Natural killer cell (primary cell): ENCODE measurements at regions not wholly inside any gene's neighbourhood (a gene's known extent, or its start where the extent isn't known, plus 50 kb on each side); places are given as distances from the start of the nearest gene placed in this dataset.
A peak's percentile ranks its signal among the peaks of the same experiment; 100 is the strongest.
"Not testable (repeated sequence)": the region's sequence is repeated elsewhere in the genome, so short reads cannot be mapped to it uniquely, and the experiment has no call there.

Experiments used
- ATAC-seq, 3 donors: fragments of 150-1000 bp in 2 of 3; fragments of 200-7000 bp in 1 of 3; cut with Tn5 transposase; 1 replicate in 1 of 3; 2 replicates in 2 of 3; pipeline ENCODE4 v1.10.0; 2021; ENCODE audit warnings: mild to moderate bottlenecking in 2 of 3, moderate library complexity in 2 of 3
- DNase-seq, 2 donors: peaks; one replicate each; pipeline versions ENCODE4 v3.0.0 to v3.0.0-alpha.2; 2013 to 2021; ENCODE audit warnings: mixed read lengths in 1 of 2
- H3K27ac ChIP-seq: one replicate; pipeline ENCODE4 v1.5.1; 2013; ENCODE audit warnings: mild to moderate bottlenecking, low read length
- H3K27me3 ChIP-seq: one replicate; pipeline ENCODE4 v1.6.1; 2013; ENCODE audit warnings: low read length; ENCODE audit not compliant: control insufficient read depth, insufficient read depth
- H3K36me3 ChIP-seq: one replicate; pipeline ENCODE4 v1.6.1; 2013; ENCODE audit warnings: low read length; ENCODE audit not compliant: control insufficient read depth, insufficient read depth
- H3K4me1 ChIP-seq: one replicate; pipeline ENCODE4 v1.6.1; 2013; ENCODE audit warnings: low read length; ENCODE audit not compliant: control insufficient read depth, insufficient read depth
- H3K4me3 ChIP-seq: one replicate; pipeline ENCODE4 v1.5.1; 2013; ENCODE audit warnings: low read length
- H3K9me3 ChIP-seq: one replicate; pipeline ENCODE4 v1.6.1; 2013; ENCODE audit warnings: low read length; ENCODE audit not compliant: control insufficient read depth, insufficient read depth
- H3K27ac Mint-ChIP-seq, 2 donors: one replicate each; pipeline ENCODE4 v1.8.0; 2022; ENCODE audit warnings: mild to moderate bottlenecking in 2 of 2, mixed read lengths in 2 of 2, moderate library complexity in 1 of 2
- H3K27me3 Mint-ChIP-seq, 2 donors: one replicate each; pipeline ENCODE4 v1.8.0; 2022; ENCODE audit warnings: low read depth in 2 of 2, mixed read lengths in 2 of 2
- H3K36me3 Mint-ChIP-seq: one replicate; pipeline ENCODE4 v1.8.0; 2022; ENCODE audit warnings: mixed read lengths
- H3K4me1 Mint-ChIP-seq, 2 donors: one replicate each; pipeline ENCODE4 v1.8.0; 2022; ENCODE audit warnings: mixed read lengths in 2 of 2
- H3K4me3 Mint-ChIP-seq: one replicate; pipeline ENCODE4 v1.8.0; 2022; ENCODE audit warnings: mild to moderate bottlenecking, moderate library complexity, mixed read lengths
- H3K9me3 Mint-ChIP-seq, 2 donors: one replicate each; pipeline ENCODE4 v1.8.0; 2022; ENCODE audit warnings: mixed read lengths in 2 of 2
- WGBS: methylation state at CpG from one replicate; pipeline ENCODE4 v1.1.7; 2013; ENCODE audit warnings: missing lambda C conversion rate; ENCODE audit not compliant: insufficient coverage; 5-methylcytosine and 5-hydroxymethylcytosine counted together
- intact Hi-C: fragments of 100-400 bp; cut with micrococcal nuclease; formaldehyde crosslinking; loops from one replicate; pipeline ENCODE4 v1.14.2; 2022

- H3K36me3 ChIP-seq, ATAC-seq, H3K4me3 ChIP-seq, H3K27me3 Mint-ChIP-seq, H3K9me3 ChIP-seq, H3K4me1 Mint-ChIP-seq, H3K36me3 Mint-ChIP-seq, H3K27me3 ChIP-seq, H3K27ac Mint-ChIP-seq, intact Hi-C loops, H3K4me3 Mint-ChIP-seq, H3K4me1 ChIP-seq, H3K27ac ChIP-seq, DNase-seq: not testable (repeated sequence)
- H3K9me3 Mint-ChIP-seq: peaks cover 12 to 15% of the 10 kb centered on the region in 2 donors
- WGBS: 100% methylated on average over 7 of the region's 29 CpGs
These were observed 1423.6 kb upstream of the PCDH10 start for GRCh38 chr4:131725521-131725920.

DNA sequence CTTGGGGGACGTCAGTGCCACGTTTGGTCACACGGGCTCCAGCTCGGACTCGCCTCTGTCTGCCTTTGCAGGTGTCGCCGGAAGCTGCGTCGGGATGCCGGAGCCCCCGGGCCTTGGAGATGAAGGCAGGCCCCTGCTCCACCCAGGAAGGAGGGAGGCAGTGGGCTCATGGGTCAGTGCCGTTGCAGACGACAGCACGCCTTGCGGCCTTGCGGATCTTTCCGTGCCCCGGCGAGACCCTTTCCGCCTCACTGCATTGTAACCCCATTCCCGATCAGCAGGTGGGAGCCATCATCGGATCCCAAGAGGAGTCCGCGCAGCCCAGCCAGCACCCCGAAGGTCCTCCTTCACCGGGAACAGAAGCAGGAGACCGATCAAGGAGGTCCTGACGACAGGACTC lies 1422.2 kb upstream of the PCDH10 start:
- H3K4me3 ChIP-seq, H3K4me1 Mint-ChIP-seq, H3K4me3 Mint-ChIP-seq, H3K36me3 ChIP-seq, ATAC-seq, H3K9me3 ChIP-seq, H3K27ac Mint-ChIP-seq, DNase-seq, H3K27me3 ChIP-seq, H3K27ac ChIP-seq, intact Hi-C loops, H3K27me3 Mint-ChIP-seq, H3K4me1 ChIP-seq, H3K36me3 Mint-ChIP-seq: not testable (repeated sequence)
- peaks cover 12 to 13% of the 10 kb centered on the region in 2 donors for H3K9me3 Mint-ChIP-seq
- WGBS: 91% methylated on average over 23 of the region's 28 CpGs

DNA sequence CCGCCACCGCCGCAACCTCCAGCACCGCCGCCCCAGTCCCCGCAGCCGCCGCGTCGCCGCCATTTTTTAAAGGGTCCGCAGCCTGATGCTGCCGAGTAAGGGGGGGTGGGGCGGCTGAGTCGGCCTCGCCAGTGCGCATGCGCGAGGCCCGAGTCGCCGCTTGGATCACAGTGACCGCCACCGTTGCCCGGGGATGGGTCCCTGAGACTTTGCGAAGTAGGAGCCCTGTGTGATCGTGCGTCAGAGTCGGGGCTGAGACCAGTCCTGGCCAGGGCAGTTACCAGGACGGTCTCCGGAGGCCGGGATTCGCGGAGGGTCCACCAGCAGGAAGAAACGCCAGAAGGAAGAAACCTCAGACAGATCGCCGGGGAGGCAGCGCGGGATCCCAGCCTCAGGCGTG lies 1421.7 kb upstream of the PCDH10 start:
- not testable (repeated sequence) for H3K36me3 ChIP-seq, H3K36me3 Mint-ChIP-seq
- WGBS: 91% methylated on average over 25 of the region's 40 CpGs

GRCh38 chr4:131729205-131729604 lies 1419.9 kb upstream of the PCDH10 start:
- ATAC-seq, H3K27ac ChIP-seq, H3K27me3 ChIP-seq, H3K27me3 Mint-ChIP-seq, H3K4me3 ChIP-seq, H3K9me3 ChIP-seq, H3K36me3 ChIP-seq, H3K27ac Mint-ChIP-seq, DNase-seq, H3K4me3 Mint-ChIP-seq, H3K4me1 Mint-ChIP-seq, H3K4me1 ChIP-seq, intact Hi-C loops, H3K9me3 Mint-ChIP-seq, H3K36me3 Mint-ChIP-seq: not testable (repeated sequence)
- 97% methylated on average over 30 of the region's 30 CpGs for WGBS

More for the DNA sequence above, 1421.7 kb upstream of the PCDH10 start:
- H3K9me3 ChIP-seq, H3K27ac Mint-ChIP-seq, H3K4me1 ChIP-seq, H3K27ac ChIP-seq, DNase-seq, intact Hi-C loops, H3K4me1 Mint-ChIP-seq, H3K27me3 ChIP-seq, H3K27me3 Mint-ChIP-seq, H3K4me3 ChIP-seq, H3K4me3 Mint-ChIP-seq, ATAC-seq: not testable (repeated sequence)
- peaks cover 12 to 13% of the 10 kb centered on the region in 2 donors for H3K9me3 Mint-ChIP-seq

- peak in 1 of 2 donors; percentile 3 for DNase-seq
- H3K4me1 Mint-ChIP-seq, H3K4me3 ChIP-seq, H3K27me3 ChIP-seq, H3K27ac ChIP-seq, intact Hi-C loops, H3K9me3 Mint-ChIP-seq, H3K4me3 Mint-ChIP-seq, H3K9me3 ChIP-seq, H3K27ac Mint-ChIP-seq, H3K4me1 ChIP-seq, H3K36me3 Mint-ChIP-seq, H3K27me3 Mint-ChIP-seq, ATAC-seq, H3K36me3 ChIP-seq: not testable (repeated sequence)
- WGBS: 93% methylated on average over 44 of the region's 59 CpGs
These were observed 1419.2 kb upstream of the PCDH10 start for GRCh38 chr4:131729716-131730398.

- H3K36me3 Mint-ChIP-seq, DNase-seq, ATAC-seq, H3K4me1 Mint-ChIP-seq, H3K9me3 ChIP-seq, H3K4me3 ChIP-seq, H3K27me3 Mint-ChIP-seq, intact Hi-C loops, H3K9me3 Mint-ChIP-seq, H3K36me3 ChIP-seq, H3K27ac Mint-ChIP-seq, H3K4me1 ChIP-seq, H3K4me3 Mint-ChIP-seq, H3K27me3 ChIP-seq, H3K27ac ChIP-seq: not testable (repeated sequence)
- 91% methylated on average over 20 of the region's 28 CpGs for WGBS
These were observed 1418.5 kb upstream of the PCDH10 start for GRCh38 chr4:131730574-131730973.

GRCh38 chr4:131732034-131732630 lies 1417.0 kb upstream of the PCDH10 start:
- H3K4me1 ChIP-seq, H3K4me3 Mint-ChIP-seq, H3K27ac ChIP-seq, H3K27ac Mint-ChIP-seq, H3K27me3 Mint-ChIP-seq, H3K27me3 ChIP-seq, H3K4me1 Mint-ChIP-seq, intact Hi-C loops, H3K36me3 Mint-ChIP-seq, H3K9me3 Mint-ChIP-seq, H3K4me3 ChIP-seq, H3K9me3 ChIP-seq, ATAC-seq, H3K36me3 ChIP-seq, DNase-seq: not testable (repeated sequence)
- WGBS: 94% methylated on average over 12 of the region's 47 CpGs

- DNase-seq, intact Hi-C loops, H3K4me3 ChIP-seq, H3K27me3 Mint-ChIP-seq, H3K4me3 Mint-ChIP-seq, H3K27ac ChIP-seq, ATAC-seq, H3K4me1 ChIP-seq, H3K9me3 Mint-ChIP-seq, H3K9me3 ChIP-seq, H3K36me3 ChIP-seq, H3K27ac Mint-ChIP-seq, H3K36me3 Mint-ChIP-seq, H3K27me3 ChIP-seq, H3K4me1 Mint-ChIP-seq: not testable (repeated sequence)
- 100% methylated on average over 8 of the region's 31 CpGs for WGBS
These were observed 1414.8 kb upstream of the PCDH10 start for GRCh38 chr4:131734321-131734720.
